K562 (cell line): ENCODE measurements at regions not wholly inside any gene's neighbourhood (a gene's known extent, or its start where the extent isn't known, plus 50 kb on each side); places are given as distances from the start of the nearest gene placed in this dataset.
"Not testable (repeated sequence)": the region's sequence is repeated elsewhere in the genome, so short reads cannot be mapped to it uniquely, and the experiment has no call there.

Experiments
- ATAC-seq: fragments of 200-7000 bp; cut with Tn5 transposase; 3 replicates; pipeline ENCODE4 v1.9.1; 2020; ENCODE audit warnings: moderate library complexity
- BruUV-seq: library from RNA; stranded (reverse); fragments of 400-500 nt; replicated peaks from 2 replicates; lab custom pipeline; 2021; lab: Mats Ljungman, UMichigan
- CTCF ChIA-PET: fragments of 300-600 bp; formaldehyde crosslinking; extraction: SDS; loops from one replicate; lab custom pipeline; 2021; ENCODE audit warnings: low intra/inter-chr PET ratio; lab: Yijun Ruan, JAX
- POLR2A ChIA-PET: fragments of 300-600, 350-650 bp; sonication (Branson Sonifier 250); formaldehyde crosslinking; extraction: SDS; loops from one replicate; lab custom pipeline; 2021; ENCODE audit warnings: antibody characterized with exemption, inconsistent platforms; lab: Yijun Ruan, JAX
- DNase-seq, 4 experiments: peaks; one replicate each; pipeline versions ENCODE4 v3.0.0 to v3.0.0-alpha.2; 2011 to 2018; ENCODE audit warnings: low spot score in 3 of 4, mixed read lengths in 3 of 4; ENCODE audit errors: extremely low read depth in 1 of 4
- FAIRE-seq: peaks from 2 replicates; lab custom pipeline; 2011; peaks lifted over from hg19 to GRCh38; lab: Jason Lieb, UNC
- H2AFZ ChIP-seq: 2 replicates; pipeline ENCODE4 v1.6.0; 2011; ENCODE audit warnings: low read depth, low read length, control low read depth, inconsistent platforms
- H3K27ac ChIP-seq: fragments of 200-600 bp; 3 replicates; pipeline ENCODE4 v1.8.0; 2011; ENCODE audit warnings: low read depth, mild to moderate bottlenecking, control low read depth, inconsistent platforms, low read length, moderate library complexity, mixed read lengths; ENCODE audit errors: extremely low read depth
- H3K27me3 ChIP-seq, 2 experiments: fragments of 300-600 bp in 1 of 2; 2 replicates in 1 of 2; 3 replicates in 1 of 2; pipeline versions ENCODE4 v1.6.0 to v1.8.0; 2011; ENCODE audit warnings: inconsistent platforms in 2 of 2, low read length in 2 of 2, mild to moderate bottlenecking in 1 of 2, mixed read lengths in 1 of 2, moderate library complexity in 1 of 2; ENCODE audit not compliant: control insufficient read depth in 2 of 2, insufficient read depth in 2 of 2
- H3K36me3 ChIP-seq: fragments of 300-600 bp; 3 replicates; pipeline ENCODE4 v1.8.0; 2011; ENCODE audit warnings: mild to moderate bottlenecking, low read length, inconsistent platforms; ENCODE audit not compliant: control insufficient read depth, insufficient read depth
- H3K4me1 ChIP-seq, 2 experiments: fragments of 200-600 bp in 1 of 2; replicated peaks in 1 of 2; 2 replicates in 1 of 2; 3 replicates in 1 of 2; pipeline versions ENCODE4 v1.5.1 to v1.8.0; 2011; ENCODE audit warnings: inconsistent platforms in 2 of 2, low read length in 2 of 2, mild to moderate bottlenecking in 1 of 2, mixed read lengths in 1 of 2, moderate library complexity in 1 of 2; ENCODE audit not compliant: control insufficient read depth in 2 of 2, insufficient read depth in 2 of 2
- H3K4me2 ChIP-seq: 2 replicates; pipeline ENCODE4 v1.6.1; 2011; ENCODE audit warnings: low read length, control low read depth, inconsistent platforms, mixed read lengths; ENCODE audit not compliant: insufficient read depth
- H3K4me3 ChIP-seq: fragments of 200-600 bp; sonication (generic), shearing (Covaris generic); 2 replicates; pipeline ENCODE4 v1.5.1; 2016; ENCODE audit warnings: control low read depth, inconsistent platforms
- H3K79me2 ChIP-seq: fragments of 200-600 bp; 3 replicates; pipeline ENCODE4 v1.8.0; 2011; ENCODE audit warnings: low read length, inconsistent platforms; ENCODE audit not compliant: control insufficient read depth, insufficient read depth
- H3K9ac ChIP-seq, 2 experiments: 2 replicates each; pipeline versions ENCODE4 v1.6.0 to v1.6.1; 2011; ENCODE audit warnings: low read depth in 2 of 2, low read length in 2 of 2, control low read depth in 1 of 2, inconsistent platforms in 1 of 2, mild to moderate bottlenecking in 1 of 2, mixed read lengths in 1 of 2; ENCODE audit not compliant: insufficient read depth in 1 of 2
- H3K9me1 ChIP-seq: one replicate; pipeline ENCODE4 v1.6.0; 2011; ENCODE audit warnings: inconsistent platforms, mild to moderate bottlenecking, low read length, moderate library complexity; ENCODE audit not compliant: control insufficient read depth, insufficient read depth
- H3K9me3 ChIP-seq: replicated peaks from 2 replicates; pipeline ENCODE4 v1.5.1; 2011; ENCODE audit warnings: low read depth, low read length, inconsistent platforms; ENCODE audit not compliant: control insufficient read depth, insufficient read depth
- H4K20me1 ChIP-seq: replicated peaks from 2 replicates; pipeline ENCODE4 v1.6.1; 2011; ENCODE audit warnings: low read length, inconsistent platforms, mixed read lengths; ENCODE audit not compliant: control insufficient read depth, insufficient read depth
- CTCF ChIP-seq, 3 experiments: IDR thresholded peaks in 2 of 3; conservative IDR thresholded peaks in 1 of 3; 2 replicates each; pipeline ENCODE4 v1.5.1; 2011 to 2012; ENCODE audit warnings: low read length in 3 of 3, mild to moderate bottlenecking in 3 of 3, control low read depth in 2 of 3, improper control_type of control experiment in 1 of 3, inconsistent platforms in 1 of 3, low read depth in 1 of 3, mixed read lengths in 1 of 3, moderate library complexity in 1 of 3; ENCODE audit not compliant: insufficient read depth in 2 of 3
- RAD21 ChIP-seq, 2 experiments: fragments of 250-450 bp in 1 of 2; fragments of 450-650 bp in 1 of 2; sonication (Bioruptor Pico) in 1 of 2; formaldehyde crosslinking in 1 of 2; IDR thresholded peaks in 1 of 2; conservative IDR thresholded peaks in 1 of 2; 2 replicates each; pipeline versions ENCODE4 v1.4.0 to v1.8.0; 2020 to 2022; ENCODE audit warnings: mild to moderate bottlenecking in 2 of 2, moderate library complexity in 1 of 2
- WGBS: fragments of 100-300 bp; shearing (Covaris generic); methylation state at CpG from one replicate; pipeline ENCODE4 v1.1.6; 2016; ENCODE audit warnings: low coverage, mixed read lengths; ENCODE audit not compliant: insufficient coverage; ENCODE audit errors: missing lambda C conversion rate; 5-methylcytosine and 5-hydroxymethylcytosine counted together
- in situ Hi-C: fragments of 300-500 bp; cut with MboI; formaldehyde crosslinking; loops from 4 replicates; pipeline ENCODE4 v1.15.0; 2018; ENCODE audit warnings: inconsistent platforms, mixed read lengths
- intact Hi-C: fragments of 100-400 bp; cut with micrococcal nuclease; formaldehyde crosslinking; loops from 2 replicates; pipeline ENCODE4 v1.14.2; 2022

GRCh38 chrX:89756466-89756865, 165.2 kb upstream of the TGIF2LX start:
- H3K79me2 ChIP-seq, in situ Hi-C loops, H3K4me3 ChIP-seq, H3K9me1 ChIP-seq, H3K4me1 ChIP-seq, FAIRE-seq, ATAC-seq, CTCF ChIA-PET, H3K9ac ChIP-seq, H3K27ac ChIP-seq, H3K9me3 ChIP-seq, intact Hi-C loops, POLR2A ChIA-PET, H3K36me3 ChIP-seq, DNase-seq, H3K27me3 ChIP-seq, H4K20me1 ChIP-seq, H3K4me2 ChIP-seq, H2AFZ ChIP-seq, BruUV-seq: not testable (repeated sequence)
- WGBS = 0% methylated on average over 1 of the region's 4 CpGs

GRCh38 chrX:89757767-89758166, 163.9 kb upstream of the TGIF2LX start:
- intact Hi-C loops, H3K9me1 ChIP-seq, CTCF ChIA-PET, H3K36me3 ChIP-seq, H3K27me3 ChIP-seq, H3K9ac ChIP-seq, H3K4me3 ChIP-seq, H2AFZ ChIP-seq, H3K79me2 ChIP-seq, BruUV-seq, H3K4me2 ChIP-seq, H3K27ac ChIP-seq, in situ Hi-C loops, ATAC-seq, H3K4me1 ChIP-seq, H3K9me3 ChIP-seq, H4K20me1 ChIP-seq, POLR2A ChIA-PET: not testable (repeated sequence)
- TF ChIP-seq RAD21 (CRISPR knock-in tag; conservative IDR thresholded peaks at IDR 0.05 in 1 of 2, IDR thresholded peaks at IDR 0.05 in 1 of 2) (peak in 1 of 2 experiments; percentile 21; a peak in 1 of 4 replicates), CTCF (IDR thresholded peaks at IDR 0.05 in 2 of 3, conservative IDR thresholded peaks at IDR 0.05 in 1 of 3; ENCODE audit: insufficient read depth in 2 of 3, low read depth in 1 of 3, low read length in 3 of 3) (peak in 1 of 3 experiments; percentile 29; a peak in 2 of 6 replicates)
- DNase-seq (peak in 1 of 4 experiments; percentile 18), FAIRE-seq (peak; percentile 63)
- WGBS = 0% methylated on average over 1 of the region's 1 CpG

GRCh38 chrX:89759076-89759685, 162.5 kb upstream of the TGIF2LX start:
- H3K9me1 ChIP-seq, H3K9me3 ChIP-seq, BruUV-seq, FAIRE-seq, H3K27ac ChIP-seq, H3K4me2 ChIP-seq, ATAC-seq, DNase-seq, POLR2A ChIA-PET, H3K36me3 ChIP-seq, in situ Hi-C loops, H3K9ac ChIP-seq, H3K4me3 ChIP-seq, CTCF ChIA-PET, H2AFZ ChIP-seq, H3K79me2 ChIP-seq, H3K27me3 ChIP-seq, H3K4me1 ChIP-seq, H4K20me1 ChIP-seq, intact Hi-C loops: not testable (repeated sequence)
- 0% methylated on average over 3 of the region's 5 CpGs for WGBS
